MM.1S (cell line): ENCODE measurements at regions not wholly inside any gene's neighbourhood (a gene's known extent, or its start where the extent isn't known, plus 50 kb on each side); places are given as distances from the start of the nearest gene placed in this dataset.

Experiments used
- CTCF ChIP-seq: fragments of 300-600 bp; sonication (generic); IDR thresholded peaks from 2 replicates; pipeline ENCODE4 v1.5.1; 2016; ENCODE audit warnings: antibody characterized with exemption, low read length, mixed read lengths
- EZH2 ChIP-seq: fragments of 300-600 bp; sonication (generic); optimal IDR thresholded peaks from 2 replicates; pipeline ENCODE3; 2017; ENCODE audit warnings: low read depth, mild to moderate bottlenecking, antibody characterized with exemption, low read length, mixed read lengths
- EZH2phosphoT487 ChIP-seq: fragments of 300-600 bp; sonication (generic); IDR thresholded peaks from 2 replicates; pipeline ENCODE4 v1.6.1; 2018; ENCODE audit warnings: antibody characterized with exemption, low read length

- no peak for TF ChIP-seq CTCF
- no peak for TF ChIP-seq EZH2phosphoT487
- TF ChIP-seq EZH2: no peak
These were observed 139.5 kb downstream of the PFKFB3 start for GRCh38 chr10:6342096-6342685.
